ENCODE measurements at regions not wholly inside any gene's neighbourhood (a gene's known extent, or its start where the extent isn't known, plus 50 kb on each side); places are given as distances from the start of the nearest gene placed in this dataset.

DNA sequence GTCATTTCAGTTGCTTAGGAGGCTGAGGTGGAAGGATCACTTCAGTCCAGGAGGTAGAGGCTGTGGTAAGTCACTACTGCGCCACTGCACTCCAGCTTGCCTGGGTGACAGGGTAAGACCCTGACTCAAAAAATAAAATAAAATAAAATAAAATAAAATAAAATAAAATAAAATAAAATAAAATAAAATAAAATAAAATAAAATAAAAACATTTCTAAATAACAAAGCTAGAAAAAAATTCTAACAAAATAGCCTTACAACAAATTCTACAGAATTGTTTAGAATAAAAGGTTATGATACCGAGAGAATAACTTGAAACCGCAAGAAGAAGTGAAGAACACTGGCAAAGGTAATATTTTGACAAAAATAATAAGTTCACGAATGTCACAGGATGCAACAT is 794.3 kb downstream of the NR2F2 start:
- no peak overlapping the region for H3K4me3 ChIP-seq
- intact Hi-C loops (cut with DNase I; ENCODE audit: low total_unique reads), result no loop called here
- no peaks in the 10 kb centered on the region for H3K4me1 ChIP-seq
- peaks cover 0 to 6% (median 0%) of the 10 kb centered on the region in 3 donors for H3K9me3 ChIP-seq
- TF ChIP-seq, protein P1, sequence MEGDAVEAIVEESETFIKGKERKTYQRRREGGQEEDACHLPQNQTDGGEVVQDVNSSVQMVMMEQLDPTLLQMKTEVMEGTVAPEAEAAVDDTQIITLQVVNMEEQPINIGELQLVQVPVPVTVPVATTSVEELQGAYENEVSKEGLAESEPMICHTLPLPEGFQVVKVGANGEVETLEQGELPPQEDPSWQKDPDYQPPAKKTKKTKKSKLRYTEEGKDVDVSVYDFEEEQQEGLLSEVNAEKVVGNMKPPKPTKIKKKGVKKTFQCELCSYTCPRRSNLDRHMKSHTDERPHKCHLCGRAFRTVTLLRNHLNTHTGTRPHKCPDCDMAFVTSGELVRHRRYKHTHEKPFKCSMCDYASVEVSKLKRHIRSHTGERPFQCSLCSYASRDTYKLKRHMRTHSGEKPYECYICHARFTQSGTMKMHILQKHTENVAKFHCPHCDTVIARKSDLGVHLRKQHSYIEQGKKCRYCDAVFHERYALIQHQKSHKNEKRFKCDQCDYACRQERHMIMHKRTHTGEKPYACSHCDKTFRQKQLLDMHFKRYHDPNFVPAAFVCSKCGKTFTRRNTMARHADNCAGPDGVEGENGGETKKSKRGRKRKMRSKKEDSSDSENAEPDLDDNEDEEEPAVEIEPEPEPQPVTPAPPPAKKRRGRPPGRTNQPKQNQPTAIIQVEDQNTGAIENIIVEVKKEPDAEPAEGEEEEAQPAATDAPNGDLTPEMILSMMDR (IDR thresholded peaks at IDR 0.05), result no peak
- no peaks in the 10 kb centered on the region for H3K27me3 ChIP-seq
- DNase-seq, result no peak
- H3K36me3 ChIP-seq, result no peaks in the 10 kb centered on the region
- no peak overlapping the region for H3K27ac ChIP-seq

GRCh38 chr15:97126553-97127233 is 796.2 kb downstream of the NR2F2 start:
- H3K27ac ChIP-seq, result no peak overlapping the region
- intact Hi-C loops (cut with DNase I; ENCODE audit: low total_unique reads), result no loop called here
- no peaks in the 10 kb centered on the region for H3K36me3 ChIP-seq
- TF ChIP-seq, protein P1 (IDR thresholded peaks at IDR 0.05), result no peak
- H3K9me3 ChIP-seq, result peaks cover 0 to 6% (median 0%) of the 10 kb centered on the region in 3 donors
- H3K27me3 ChIP-seq, result no peaks in the 10 kb centered on the region
- no peak for DNase-seq
- no peaks in the 10 kb centered on the region for H3K4me1 ChIP-seq
- H3K4me3 ChIP-seq, result no peak overlapping the region

DNA sequence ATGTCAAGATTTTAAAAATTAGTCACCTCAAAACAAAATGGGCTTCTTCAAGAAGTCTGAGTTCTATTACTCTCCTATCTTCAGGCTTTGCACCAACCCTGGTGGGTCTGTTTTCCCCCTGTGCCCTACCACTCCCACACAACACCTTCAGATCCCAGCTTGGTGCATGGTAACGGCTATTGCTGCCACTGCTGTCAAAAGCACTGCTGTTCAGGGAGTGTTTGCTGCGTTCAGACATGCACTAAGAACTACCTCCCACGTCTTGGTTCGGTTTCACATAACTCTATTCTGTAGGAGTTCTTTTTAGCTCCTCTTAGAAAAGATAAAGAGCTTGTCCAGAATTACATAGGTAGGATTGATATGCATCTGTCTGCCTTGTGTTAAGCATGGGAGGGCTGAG is 799.2 kb downstream of the NR2F2 start:
- Histone ChIP-seq H3K36me3 (no peaks in the 10 kb centered on the region), H3K4me1 (no peaks in the 10 kb centered on the region), H3K27me3 (no peaks in the 10 kb centered on the region), H3K27ac (no peak overlapping the region), H3K9me3 (peaks cover 0 to 13% (median 0%) of the 10 kb centered on the region in 3 donors), H3K4me3 (no peak overlapping the region)
- no peak for DNase-seq
- intact Hi-C loops (cut with DNase I; ENCODE audit: low total_unique reads), result loop anchor here (10.0 kb wide), 1 partner anchor 65 kb away; no protein-coding TSS in a partner anchor
- TF ChIP-seq, protein P1 (IDR thresholded peaks at IDR 0.05), result no peak

DNA sequence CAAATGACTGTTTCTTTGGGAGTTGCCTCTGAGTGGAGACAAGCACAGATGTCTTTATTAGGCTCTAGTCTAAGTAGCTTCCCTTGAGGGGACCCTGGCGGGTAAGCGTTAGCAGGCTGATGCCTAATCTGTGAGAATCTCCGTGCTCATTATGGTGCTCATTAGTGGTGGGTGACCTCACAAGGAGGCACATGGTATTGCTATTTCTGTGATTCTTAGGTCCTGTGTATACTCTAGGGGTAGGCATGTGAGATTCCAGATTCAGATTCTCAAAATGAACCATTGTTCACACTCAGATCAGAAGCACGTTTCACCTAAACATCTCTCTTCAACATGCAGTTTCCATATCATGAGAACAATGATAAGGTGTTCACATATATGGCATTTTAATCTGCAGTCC is 809.7 kb downstream of the NR2F2 start:
- DNase-seq, result no peak
- no peaks in the 10 kb centered on the region for H3K9me3 ChIP-seq

DNA sequence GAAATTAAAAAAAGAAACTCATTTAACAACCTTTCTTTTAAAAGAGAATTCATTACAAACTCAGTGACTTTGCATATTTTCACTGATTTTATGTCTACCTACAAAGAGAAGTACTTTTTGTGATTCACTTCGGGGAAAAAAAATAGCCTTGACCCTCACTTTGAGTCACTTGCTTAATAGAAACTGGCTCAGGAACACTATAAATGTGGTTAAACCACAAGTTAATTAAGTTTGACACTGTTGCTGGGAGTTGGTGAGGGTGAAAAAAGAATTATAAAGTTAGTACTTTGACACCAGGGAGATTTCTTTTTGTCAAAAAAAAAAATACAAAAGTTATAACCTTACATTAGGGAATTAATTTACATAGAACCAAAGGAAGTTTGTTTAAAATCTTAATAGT is 810.9 kb downstream of the NR2F2 start:
- Histone ChIP-seq H3K27ac (no peak overlapping the region), H3K36me3 (no peaks in the 10 kb centered on the region), H3K27me3 (no peaks in the 10 kb centered on the region), H3K9me3 (no peaks in the 10 kb centered on the region), H3K4me1 (no peaks in the 10 kb centered on the region), H3K4me3 (no peak overlapping the region)
- intact Hi-C loops (cut with DNase I; ENCODE audit: low total_unique reads), result no loop called here
- no peak for DNase-seq
- TF ChIP-seq, protein P1 (IDR thresholded peaks at IDR 0.05), result no peak

More for the DNA sequence above, 809.7 kb downstream of the NR2F2 start:
- Histone ChIP-seq H3K4me1 (no peaks in the 10 kb centered on the region), H3K36me3 (no peaks in the 10 kb centered on the region), H3K27ac (no peak overlapping the region), H3K4me3 (no peak overlapping the region), H3K27me3 (no peaks in the 10 kb centered on the region)
- TF ChIP-seq, protein P1 (IDR thresholded peaks at IDR 0.05), result no peak
- intact Hi-C loops (cut with DNase I; ENCODE audit: low total_unique reads), result no loop called here

All from tibial artery (tissue), 4 donors.